Endodermal cell (in vitro differentiated cells): ENCODE measurements at regions not wholly inside any gene's neighbourhood (a gene's known extent, or its start where the extent isn't known, plus 50 kb on each side); places are given as distances from the start of the nearest gene placed in this dataset.

Experiments
- DNase-seq: peaks from one replicate; pipeline ENCODE4 v3.0.0-alpha.2; 2017
- H3K27ac ChIP-seq: 2 replicates; pipeline ENCODE4 v1.5.1; 2013; ENCODE audit warnings: mild to moderate bottlenecking, low read depth, low read length, moderate library complexity
- H3K27me3 ChIP-seq: 2 replicates; pipeline ENCODE4 v1.6.1; 2013; ENCODE audit warnings: mild to moderate bottlenecking, low read length, moderate library complexity; ENCODE audit not compliant: insufficient read depth, control insufficient read depth, poor library complexity, severe bottlenecking
- H3K36me3 ChIP-seq: 2 replicates; pipeline ENCODE4 v1.7.0; 2013; ENCODE audit warnings: mild to moderate bottlenecking, low read length, moderate library complexity; ENCODE audit not compliant: control insufficient read depth, insufficient read depth
- H3K4me1 ChIP-seq: one replicate; pipeline ENCODE4 v1.7.0; 2013; ENCODE audit warnings: low read length; ENCODE audit not compliant: control insufficient read depth, insufficient read depth
- H3K4me3 ChIP-seq: 2 replicates; pipeline ENCODE4 v1.5.1; 2013; ENCODE audit warnings: mild to moderate bottlenecking, low read length, moderate library complexity
- H3K9ac ChIP-seq: 2 replicates; pipeline ENCODE4 v1.6.1; 2013; ENCODE audit warnings: mild to moderate bottlenecking, low read length, moderate library complexity; ENCODE audit not compliant: poor library complexity, severe bottlenecking; ENCODE audit errors: extremely low read depth
- H3K9me3 ChIP-seq: 2 replicates; pipeline ENCODE4 v1.6.1; 2013; ENCODE audit warnings: mild to moderate bottlenecking, low read length, moderate library complexity; ENCODE audit not compliant: control insufficient read depth
- H3K27ac Mint-ChIP-seq: 2 replicates; pipeline ENCODE4 v1.8.0; 2020; ENCODE audit warnings: mixed read lengths
- H3K27me3 Mint-ChIP-seq: 2 replicates; pipeline ENCODE4 v1.8.0; 2021; ENCODE audit warnings: mild to moderate bottlenecking, mixed read lengths; ENCODE audit not compliant: insufficient read depth
- H3K36me3 Mint-ChIP-seq: 2 replicates; pipeline ENCODE4 v1.8.0; 2020; ENCODE audit warnings: low read depth, mixed read lengths
- H3K4me1 Mint-ChIP-seq: 2 replicates; pipeline ENCODE4 v1.8.0; 2020; ENCODE audit warnings: mixed read lengths
- H3K4me3 Mint-ChIP-seq: 2 replicates; pipeline ENCODE4 v1.8.0; 2020; ENCODE audit warnings: mild to moderate bottlenecking, moderate library complexity, mixed read lengths
- H3K9me3 Mint-ChIP-seq: 2 replicates; pipeline ENCODE4 v1.8.0; 2020; ENCODE audit warnings: mild to moderate bottlenecking, mixed read lengths
- WGBS, 2 experiments: methylation state at CpG; one replicate each; pipeline versions ENCODE4 v1.1.5 to v1.1.7; 2013; ENCODE audit warnings: missing lambda C conversion rate in 2 of 2, mixed read lengths in 1 of 2; ENCODE audit not compliant: insufficient coverage in 1 of 2, insufficient read length in 1 of 2; 5-methylcytosine and 5-hydroxymethylcytosine counted together
- TF ChIP-seq, protein P1 (sequence below): fragments of 200-600 bp; sonication (generic); conservative IDR thresholded peaks from 2 replicates; pipeline ENCODE4 v1.5.0; 2021; ENCODE audit warnings: antibody characterized with exemption, mild to moderate bottlenecking

- no peaks in the 10 kb centered on the region for H3K27me3 ChIP-seq
- no peaks in the 10 kb centered on the region for H3K36me3 ChIP-seq
- TF ChIP-seq, protein P1, sequence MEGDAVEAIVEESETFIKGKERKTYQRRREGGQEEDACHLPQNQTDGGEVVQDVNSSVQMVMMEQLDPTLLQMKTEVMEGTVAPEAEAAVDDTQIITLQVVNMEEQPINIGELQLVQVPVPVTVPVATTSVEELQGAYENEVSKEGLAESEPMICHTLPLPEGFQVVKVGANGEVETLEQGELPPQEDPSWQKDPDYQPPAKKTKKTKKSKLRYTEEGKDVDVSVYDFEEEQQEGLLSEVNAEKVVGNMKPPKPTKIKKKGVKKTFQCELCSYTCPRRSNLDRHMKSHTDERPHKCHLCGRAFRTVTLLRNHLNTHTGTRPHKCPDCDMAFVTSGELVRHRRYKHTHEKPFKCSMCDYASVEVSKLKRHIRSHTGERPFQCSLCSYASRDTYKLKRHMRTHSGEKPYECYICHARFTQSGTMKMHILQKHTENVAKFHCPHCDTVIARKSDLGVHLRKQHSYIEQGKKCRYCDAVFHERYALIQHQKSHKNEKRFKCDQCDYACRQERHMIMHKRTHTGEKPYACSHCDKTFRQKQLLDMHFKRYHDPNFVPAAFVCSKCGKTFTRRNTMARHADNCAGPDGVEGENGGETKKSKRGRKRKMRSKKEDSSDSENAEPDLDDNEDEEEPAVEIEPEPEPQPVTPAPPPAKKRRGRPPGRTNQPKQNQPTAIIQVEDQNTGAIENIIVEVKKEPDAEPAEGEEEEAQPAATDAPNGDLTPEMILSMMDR, result no peak
- no peak overlapping the region for H3K27ac Mint-ChIP-seq
- DNase-seq, result no peak
- no peaks in the 10 kb centered on the region for H3K9me3 ChIP-seq
- H3K9ac ChIP-seq, result no peak overlapping the region
- H3K4me3 Mint-ChIP-seq, result no peak overlapping the region
- no peaks in the 10 kb centered on the region for H3K9me3 Mint-ChIP-seq
- H3K4me1 ChIP-seq, result peaks cover 7% of the 10 kb centered on the region
- peaks cover 24% of the 10 kb centered on the region for H3K4me1 Mint-ChIP-seq
- H3K36me3 Mint-ChIP-seq, result no peaks in the 10 kb centered on the region
- peaks cover 6% of the 10 kb centered on the region for H3K27me3 Mint-ChIP-seq
- no peak overlapping the region for H3K27ac ChIP-seq
- no peak overlapping the region for H3K4me3 ChIP-seq
Measured at GRCh38 chr6:134703206-134703605, 246.7 kb downstream of the ALDH8A1 start.

- H3K4me3 ChIP-seq, result no peak overlapping the region
- H3K4me1 ChIP-seq, result peaks cover 6% of the 10 kb centered on the region
- peaks cover 18% of the 10 kb centered on the region for H3K4me1 Mint-ChIP-seq
- 89 to 96% methylated on average over 1 to 3 of the region's 3 CpGs for WGBS, 2 experiments
- H3K27ac Mint-ChIP-seq, result no peak overlapping the region
- H3K36me3 ChIP-seq, result no peaks in the 10 kb centered on the region
- H3K9ac ChIP-seq, result no peak overlapping the region
- no peak overlapping the region for H3K4me3 Mint-ChIP-seq
- H3K27me3 Mint-ChIP-seq, result peaks cover 6% of the 10 kb centered on the region
- no peaks in the 10 kb centered on the region for H3K27me3 ChIP-seq
- TF ChIP-seq, protein P1, result no peak
- no peaks in the 10 kb centered on the region for H3K36me3 Mint-ChIP-seq
- H3K9me3 ChIP-seq, result no peaks in the 10 kb centered on the region
- no peaks in the 10 kb centered on the region for H3K9me3 Mint-ChIP-seq
- H3K27ac ChIP-seq, result no peak overlapping the region
- DNase-seq, result no peak
Measured at GRCh38 chr6:134702279-134702678, 247.6 kb downstream of the ALDH8A1 start.

DNA sequence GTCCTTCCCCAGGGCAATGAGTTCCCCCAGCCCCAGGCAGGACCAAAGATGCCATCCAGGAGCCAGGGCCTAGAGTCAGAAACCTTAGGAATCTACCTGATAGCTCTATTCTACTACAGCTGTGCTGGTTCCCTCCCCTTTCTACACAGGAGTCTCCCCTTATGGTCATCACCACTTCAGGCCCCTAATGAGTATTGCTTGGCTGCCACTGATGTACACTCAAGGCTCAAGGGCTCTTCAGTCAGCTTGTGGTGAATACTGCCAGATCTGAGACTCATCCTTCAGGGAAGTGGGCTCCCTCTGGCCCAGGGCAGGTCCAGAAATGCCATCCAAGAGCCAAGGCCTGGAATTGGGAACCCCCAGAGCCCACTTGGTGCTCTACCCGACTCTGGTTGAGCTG, 248.6 kb downstream of the ALDH8A1 start:
- peaks cover 12% of the 10 kb centered on the region for H3K4me1 Mint-ChIP-seq
- peaks cover 6% of the 10 kb centered on the region for H3K27me3 Mint-ChIP-seq
- 83 to 100% methylated on average over 1 of the region's 1 CpG for WGBS, 2 experiments
- Histone ChIP-seq H3K4me3 (no peak overlapping the region), H3K9ac (no peak overlapping the region), H3K27me3 (no peaks in the 10 kb centered on the region), H3K36me3 (no peaks in the 10 kb centered on the region), H3K4me1 (peaks cover 6% of the 10 kb centered on the region), H3K9me3 (no peaks in the 10 kb centered on the region), H3K27ac (no peak overlapping the region)
- H3K36me3 Mint-ChIP-seq, result no peaks in the 10 kb centered on the region
- H3K9me3 Mint-ChIP-seq, result no peaks in the 10 kb centered on the region
- DNase-seq, result no peak
- TF ChIP-seq, protein P1, result no peak
- no peak overlapping the region for H3K27ac Mint-ChIP-seq
- no peak overlapping the region for H3K4me3 Mint-ChIP-seq
